H1 (cell line): ENCODE measurements at regions not wholly inside any gene's neighbourhood (a gene's known extent, or its start where the extent isn't known, plus 50 kb on each side); places are given as distances from the start of the nearest gene placed in this dataset.

Experiments
- CTCF ChIA-PET: fragments of 300-600 bp; sonication (Branson Sonifier 250); formaldehyde crosslinking; loops from one replicate; lab custom pipeline; 2021; ENCODE audit not compliant: partially characterized antibody; lab: Charles Lee
- POLR2A ChIA-PET: fragments of 300-600 bp; sonication (Branson Sonifier 250); formaldehyde crosslinking; loops from one replicate; lab custom pipeline; 2021; ENCODE audit warnings: inconsistent platforms; ENCODE audit not compliant: partially characterized antibody; lab: Charles Lee
- DNase-seq, 2 experiments: peaks; one replicate each; pipeline versions ENCODE4 v3.0.0 to v3.0.0-alpha.2; 2010 to 2022; ENCODE audit warnings: low spot score in 2 of 2, low read depth in 1 of 2, mixed read lengths in 1 of 2
- FAIRE-seq: peaks from 2 replicates; lab custom pipeline; 2011; peaks lifted over from hg19 to GRCh38; lab: Jason Lieb, UNC
- H2AFZ ChIP-seq: 2 replicates; pipeline ENCODE4 v1.8.1; 2012; ENCODE audit warnings: low read length, inconsistent platforms
- H2AK5ac ChIP-seq: 2 replicates; pipeline ENCODE4 v1.6.1; 2013; ENCODE audit warnings: low read depth, low read length
- H2BK120ac ChIP-seq: replicated peaks from 2 replicates; pipeline ENCODE3; 2013; ENCODE audit warnings: low read depth, low read length, inconsistent platforms
- H2BK12ac ChIP-seq: 2 replicates; pipeline ENCODE4 v1.6.1; 2013; ENCODE audit warnings: low read depth, low read length
- H2BK15ac ChIP-seq: 2 replicates; pipeline ENCODE4 v1.6.1; 2013; ENCODE audit warnings: low read length
- H2BK20ac ChIP-seq: 2 replicates; pipeline ENCODE4 v1.6.1; 2013; ENCODE audit warnings: low read length
- H2BK5ac ChIP-seq: 2 replicates; pipeline ENCODE4 v1.6.1; 2013; ENCODE audit warnings: low read depth, low read length
- H3K14ac ChIP-seq: 2 replicates; pipeline ENCODE4 v1.6.1; 2013; ENCODE audit warnings: inconsistent platforms; ENCODE audit not compliant: insufficient read length
- H3K18ac ChIP-seq: 2 replicates; pipeline ENCODE4 v1.6.1; 2013; ENCODE audit warnings: low read length; ENCODE audit errors: extremely low read depth
- H3K23ac ChIP-seq: 2 replicates; pipeline ENCODE4 v1.6.1; 2013; ENCODE audit warnings: inconsistent platforms; ENCODE audit not compliant: insufficient read length
- H3K23me2 ChIP-seq: 2 replicates; pipeline ENCODE4 v1.6.1; 2013; ENCODE audit warnings: low read depth, low read length
- H3K27ac ChIP-seq: 2 replicates; pipeline ENCODE4 v1.6.1; 2011; ENCODE audit warnings: low read depth, low read length, inconsistent platforms
- H3K27me3 ChIP-seq, 4 experiments: replicated peaks in 1 of 4; 1 replicate in 1 of 4; 2 replicates in 3 of 4; pipeline versions ENCODE4 v1.6.1 to v1.8.1; 2011 to 2013; ENCODE audit warnings: low read length in 3 of 4, mild to moderate bottlenecking in 3 of 4, inconsistent platforms in 2 of 4, mixed read lengths in 2 of 4, moderate library complexity in 1 of 4; ENCODE audit not compliant: control insufficient read depth in 3 of 4, insufficient read depth in 3 of 4; ENCODE audit errors: extremely low read depth in 1 of 4
- H3K36me3 ChIP-seq, 4 experiments: 2 replicates each; pipeline versions ENCODE4 v1.6.1 to v1.8.1; 2011 to 2013; ENCODE audit warnings: mild to moderate bottlenecking in 4 of 4, low read length in 3 of 4, moderate library complexity in 2 of 4, control low read depth in 1 of 4, inconsistent platforms in 1 of 4; ENCODE audit not compliant: insufficient read depth in 4 of 4, control insufficient read depth in 2 of 4
- H3K4ac ChIP-seq: replicated peaks from 2 replicates; pipeline ENCODE3; 2013; ENCODE audit warnings: low read length, low read depth, mixed read lengths, inconsistent platforms; ENCODE audit not compliant: insufficient read length
- H3K4me1 ChIP-seq, 4 experiments: replicated peaks in 1 of 4; 1 replicate in 1 of 4; 2 replicates in 3 of 4; pipeline versions ENCODE4 v1.6.1 to v1.8.1; 2011 to 2013; ENCODE audit warnings: low read length in 3 of 4, inconsistent platforms in 2 of 4, mixed read lengths in 1 of 4; ENCODE audit not compliant: insufficient read depth in 4 of 4, control insufficient read depth in 3 of 4
- H3K4me2 ChIP-seq, 2 experiments: 2 replicates each; pipeline versions ENCODE4 v1.6.1 to v1.8.1; 2011 to 2013; ENCODE audit warnings: low read depth in 2 of 2, low read length in 2 of 2, control low read depth in 1 of 2, inconsistent platforms in 1 of 2, mild to moderate bottlenecking in 1 of 2; ENCODE audit not compliant: insufficient read depth in 1 of 2
- H3K4me3 ChIP-seq, 4 experiments: fragments of 200-600, 300-600 bp in 1 of 4; sonication (generic), shearing (Covaris generic), sonication (Bioruptor Twin) in 1 of 4; 2 replicates each; pipeline versions ENCODE4 v1.5.1 to v1.8.1; 2011 to 2016; ENCODE audit warnings: low read length in 4 of 4, low read depth in 3 of 4, control low read depth in 2 of 4, inconsistent platforms in 2 of 4, mild to moderate bottlenecking in 2 of 4, mixed read lengths in 1 of 4, moderate library complexity in 1 of 4; ENCODE audit not compliant: insufficient read depth in 2 of 4; ENCODE audit errors: extremely low read depth in 1 of 4
- H3K56ac ChIP-seq: replicated peaks from 2 replicates; pipeline ENCODE3; 2013; ENCODE audit warnings: low read depth, mild to moderate bottlenecking, mixed read lengths, low read length, inconsistent platforms; ENCODE audit not compliant: insufficient read length
- H3K79me1 ChIP-seq: 2 replicates; pipeline ENCODE4 v1.6.1; 2013; ENCODE audit warnings: low read depth, low read length, control low read depth
- H3K79me2 ChIP-seq, 2 experiments: 2 replicates each; pipeline versions ENCODE4 v1.6.1 to v1.8.1; 2012 to 2013; ENCODE audit warnings: low read length in 2 of 2, mild to moderate bottlenecking in 2 of 2, inconsistent platforms in 1 of 2; ENCODE audit not compliant: insufficient read depth in 2 of 2, control insufficient read depth in 1 of 2
- H3K9ac ChIP-seq, 4 experiments: replicated peaks in 1 of 4; 1 replicate in 1 of 4; 2 replicates in 3 of 4; pipeline versions ENCODE4 v1.6.1 to v1.8.1; 2011 to 2013; ENCODE audit warnings: low read depth in 3 of 4, low read length in 3 of 4, control low read depth in 2 of 4, mild to moderate bottlenecking in 2 of 4, moderate library complexity in 2 of 4, inconsistent platforms in 1 of 4; ENCODE audit errors: extremely low read depth in 1 of 4
- H3K9me3 ChIP-seq, 2 experiments: 2 replicates each; pipeline versions ENCODE4 v1.6.1 to v1.8.1; 2012 to 2013; ENCODE audit warnings: mild to moderate bottlenecking in 2 of 2, moderate library complexity in 2 of 2, control low read depth in 1 of 2, inconsistent platforms in 1 of 2, low read depth in 1 of 2, low read length in 1 of 2, mixed read lengths in 1 of 2; ENCODE audit not compliant: insufficient read depth in 2 of 2
- H4K20me1 ChIP-seq, 2 experiments: replicated peaks in 1 of 2; 2 replicates each; pipeline versions ENCODE3 to v1.8.1; 2011 to 2013; ENCODE audit warnings: inconsistent platforms in 2 of 2, low read length in 2 of 2, mild to moderate bottlenecking in 1 of 2; ENCODE audit not compliant: insufficient read depth in 2 of 2, control insufficient read depth in 1 of 2
- H4K5ac ChIP-seq: 2 replicates; pipeline ENCODE4 v1.6.1; 2013; ENCODE audit warnings: low read length, low read depth, mixed read lengths, inconsistent platforms; ENCODE audit not compliant: insufficient read length
- H4K8ac ChIP-seq: 2 replicates; pipeline ENCODE4 v1.8.0; 2013; ENCODE audit warnings: mild to moderate bottlenecking, moderate library complexity, low read length, inconsistent platforms; ENCODE audit not compliant: insufficient read depth; ENCODE audit errors: extremely low read depth
- H4K91ac ChIP-seq: replicated peaks from 2 replicates; pipeline ENCODE3; 2013; ENCODE audit warnings: low read length, mixed read lengths, inconsistent platforms; ENCODE audit not compliant: insufficient read length
- CBX5 ChIP-seq: fragments of 300-800, 300-1000 bp; sonication (generic); IDR thresholded peaks from 2 replicates; pipeline ENCODE4 v1.7.1; 2016; ENCODE audit warnings: antibody characterized with exemption, low read length, low read depth
- CREB1 ChIP-seq: IDR thresholded peaks from 2 replicates; pipeline ENCODE4 v1.6.1; 2012; ENCODE audit warnings: inconsistent platforms
- CTBP2 ChIP-seq: IDR thresholded peaks from 2 replicates; pipeline ENCODE4 v1.7.0; 2011; ENCODE audit warnings: borderline replicate concordance, mild to moderate bottlenecking, moderate library complexity, mixed read lengths, low read length; ENCODE audit not compliant: insufficient read depth, insufficient read length
- GTF2F1 ChIP-seq: IDR thresholded peaks from 2 replicates; pipeline ENCODE4 v1.6.1; 2012; ENCODE audit warnings: low read depth, low read length, improper control_type of control experiment, borderline replicate concordance
- KDM1A ChIP-seq: fragments of 200-600, 300-600 bp; sonication (generic); IDR thresholded peaks from 2 replicates; pipeline ENCODE4 v1.7.1; 2016; ENCODE audit warnings: mild to moderate bottlenecking, low read length, borderline replicate concordance
- POU5F1 ChIP-seq: IDR thresholded peaks from 2 replicates; pipeline ENCODE4 v1.6.1; 2011; ENCODE audit warnings: low read depth, mild to moderate bottlenecking, low read length, moderate library complexity
- SAP30 ChIP-seq: fragments of 300-600 bp; sonication (generic); IDR thresholded peaks from 2 replicates; pipeline ENCODE4 v1.7.1; 2012; ENCODE audit warnings: low read length, moderate library complexity, mild to moderate bottlenecking, inconsistent platforms; ENCODE audit not compliant: insufficient read depth, insufficient replicate concordance
- SIRT6 ChIP-seq: IDR thresholded peaks from one replicate; pipeline ENCODE4 v1.7.1; 2012; ENCODE audit warnings: low read length, inconsistent platforms
- TEAD4 ChIP-seq: IDR thresholded peaks from 2 replicates; pipeline ENCODE4 v1.6.1; 2012; ENCODE audit warnings: low read depth, low read length, inconsistent platforms, mixed read lengths
- YY1 ChIP-seq: IDR thresholded peaks from 2 replicates; pipeline ENCODE4 v1.6.1; 2011; ENCODE audit warnings: low read depth, mild to moderate bottlenecking, low read length
- ZNF274 ChIP-seq: IDR thresholded peaks from 2 replicates; pipeline ENCODE4 v1.7.0; 2012; ENCODE audit warnings: low read length, borderline replicate concordance; ENCODE audit errors: extremely low read depth
- WGBS, 2 experiments: shearing (Covaris generic) in 1 of 2; methylation state at CpG; one replicate each; pipeline versions ENCODE4 v1.1.6 to v1.1.7; 2013 to 2015; ENCODE audit warnings: low lambda C conversion rate in 2 of 2, mixed read lengths in 2 of 2, inconsistent platforms in 1 of 2, low coverage in 1 of 2, missing lambda C conversion rate in 1 of 2; ENCODE audit not compliant: insufficient replicate concordance in 2 of 2, insufficient coverage in 1 of 2, insufficient read length in 1 of 2; ENCODE audit errors: extremely low coverage in 1 of 2, missing lambda C conversion rate in 1 of 2; 5-methylcytosine and 5-hydroxymethylcytosine counted together
- TF ChIP-seq, protein P1 (sequence below): IDR thresholded peaks from 2 replicates; pipeline ENCODE4 v1.6.1; 2012; ENCODE audit warnings: low read length, inconsistent platforms

DNA sequence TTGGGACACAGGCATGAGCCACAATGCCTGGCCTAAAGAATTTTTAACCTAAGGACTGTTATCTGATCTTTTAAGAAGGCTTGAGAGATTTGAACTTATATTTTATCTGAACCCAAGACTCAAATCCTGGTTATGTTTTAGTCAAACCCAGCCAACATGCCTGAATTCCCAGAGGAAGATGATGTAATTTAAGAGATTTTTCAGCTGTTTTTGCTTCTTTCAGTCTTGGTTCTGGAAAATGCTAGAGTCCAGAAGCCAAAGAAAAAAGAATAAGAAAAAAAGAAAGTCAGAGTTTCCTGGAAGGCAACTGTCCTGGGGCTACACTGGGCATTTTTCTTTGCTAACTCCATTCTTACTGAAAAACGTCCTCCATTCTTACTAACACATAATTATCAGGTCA lies 85.8 kb downstream of the SNX18 start:
- Histone ChIP-seq H3K4me2 (no peak overlapping the region), H2BK120ac (no peak overlapping the region), H3K4me1 (no peaks in the 10 kb centered on the region), H2AFZ (no peak overlapping the region), H2AK5ac (no peak overlapping the region), H3K4ac (no peak overlapping the region), H3K4me3 (no peak overlapping the region), H3K27me3 (no peaks in the 10 kb centered on the region), H3K56ac (no peak overlapping the region), H2BK20ac (no peak overlapping the region), H4K91ac (no peak overlapping the region), H4K5ac (no peak overlapping the region), H4K8ac (no peak overlapping the region), H3K9me3 (no peaks in the 10 kb centered on the region), H3K36me3 (no peaks in the 10 kb centered on the region), H3K79me2 (no peaks in the 10 kb centered on the region), H2BK12ac (no peak overlapping the region), H3K14ac (no peak overlapping the region), H3K23me2 (no peaks in the 10 kb centered on the region), H4K20me1 (no peaks in the 10 kb centered on the region), H3K9ac (no peak overlapping the region), H2BK5ac (no peak overlapping the region), H3K18ac (no peak overlapping the region), H3K79me1 (no peaks in the 10 kb centered on the region), H2BK15ac (no peak overlapping the region), H3K27ac (no peak overlapping the region), H3K23ac (no peak overlapping the region)
- DNase-seq (no peak), FAIRE-seq (no peak)
- 47% methylated on average over 1 of the region's 1 CpG; no CpG with 5 or more reads in 1 of the 2 experiments for WGBS, 2 experiments
- ChIA-PET CTCF (no interaction called here), POLR2A (no interaction called here)
- no peak for TF ChIP-seq SIRT6
- no peak for TF ChIP-seq SAP30
- no peak for TF ChIP-seq GTF2F1
- TF ChIP-seq ZNF274, result no peak
- no peak for TF ChIP-seq TEAD4
- no peak for TF ChIP-seq CTBP2
- no peak for TF ChIP-seq POU5F1
- no peak for TF ChIP-seq KDM1A
- no peak for TF ChIP-seq CREB1
- TF ChIP-seq YY1, result no peak
- no peak for TF ChIP-seq CBX5
- TF ChIP-seq, protein P1, sequence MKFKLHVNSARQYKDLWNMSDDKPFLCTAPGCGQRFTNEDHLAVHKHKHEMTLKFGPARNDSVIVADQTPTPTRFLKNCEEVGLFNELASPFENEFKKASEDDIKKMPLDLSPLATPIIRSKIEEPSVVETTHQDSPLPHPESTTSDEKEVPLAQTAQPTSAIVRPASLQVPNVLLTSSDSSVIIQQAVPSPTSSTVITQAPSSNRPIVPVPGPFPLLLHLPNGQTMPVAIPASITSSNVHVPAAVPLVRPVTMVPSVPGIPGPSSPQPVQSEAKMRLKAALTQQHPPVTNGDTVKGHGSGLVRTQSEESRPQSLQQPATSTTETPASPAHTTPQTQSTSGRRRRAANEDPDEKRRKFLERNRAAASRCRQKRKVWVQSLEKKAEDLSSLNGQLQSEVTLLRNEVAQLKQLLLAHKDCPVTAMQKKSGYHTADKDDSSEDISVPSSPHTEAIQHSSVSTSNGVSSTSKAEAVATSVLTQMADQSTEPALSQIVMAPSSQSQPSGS, result no peak
